OCI-LY3 (cell line): ENCODE measurements at regions not wholly inside any gene's neighbourhood (a gene's known extent, or its start where the extent isn't known, plus 50 kb on each side); places are given as distances from the start of the nearest gene placed in this dataset.

ENCODE experiments used
- H2AFZ ChIP-seq: fragments of 200-600, 300-600 bp; shearing (Covaris generic); 2 replicates; pipeline ENCODE4 v1.6.0; 2014; ENCODE audit warnings: antibody characterized with exemption, low read depth, low read length
- H3K27ac ChIP-seq: fragments of 200-600, 300-600 bp; sonication (generic); 2 replicates; pipeline ENCODE4 v1.5.1; 2014; ENCODE audit warnings: mild to moderate bottlenecking, low read length, moderate library complexity, mixed read lengths
- H3K27me3 ChIP-seq: fragments of 200-600, 300-600 bp; sonication (generic); 2 replicates; pipeline ENCODE4 v1.6.1; 2014; ENCODE audit warnings: low read depth, low read length, mixed read lengths
- H3K36me3 ChIP-seq: fragments of 200-600, 300-600 bp; sonication (generic); replicated peaks from 2 replicates; pipeline ENCODE3; 2014; ENCODE audit warnings: low read depth, low read length, mixed read lengths
- H3K4me1 ChIP-seq: fragments of 300-600, 200-600 bp; sonication (generic); 2 replicates; pipeline ENCODE4 v1.6.1; 2014; ENCODE audit warnings: low read length, mixed read lengths
- H3K4me2 ChIP-seq: fragments of 200-600, 300-600 bp; sonication (generic); 2 replicates; pipeline ENCODE4 v1.6.1; 2014; ENCODE audit warnings: low read length, mixed read lengths
- H3K4me3 ChIP-seq: fragments of 300-600, 200-600 bp; sonication (generic); 2 replicates; pipeline ENCODE4 v1.5.1; 2014; ENCODE audit warnings: antibody characterized with exemption, mild to moderate bottlenecking, low read length, moderate library complexity
- H3K79me2 ChIP-seq: fragments of 300-600, 200-600 bp; shearing (Covaris generic); 2 replicates; pipeline ENCODE4 v1.6.1; 2014; ENCODE audit warnings: mild to moderate bottlenecking, low read length, mixed read lengths
- H3K9ac ChIP-seq: fragments of 300-600, 200-600 bp; shearing (Covaris generic); 2 replicates; pipeline ENCODE4 v1.6.0; 2014; ENCODE audit warnings: mild to moderate bottlenecking, low read length, moderate library complexity
- H3K9me3 ChIP-seq: fragments of 200-600, 300-600 bp; shearing (Covaris generic); 2 replicates; pipeline ENCODE4 v1.6.1; 2014; ENCODE audit warnings: low read length, mixed read lengths; ENCODE audit not compliant: insufficient read depth
- H4K20me1 ChIP-seq: fragments of 200-600, 300-600 bp; sonication (generic); 2 replicates; pipeline ENCODE4 v1.6.1; 2016; ENCODE audit warnings: low read length, mixed read lengths; ENCODE audit not compliant: insufficient read depth
- CTCF ChIP-seq: fragments of 200-600, 300-600 bp; sonication (generic); IDR thresholded peaks from 2 replicates; pipeline ENCODE4 v1.5.1; 2014; ENCODE audit warnings: antibody characterized with exemption, low read length, low read depth
- EZH2phosphoT487 ChIP-seq: fragments of 200-600 bp; shearing (Covaris generic); IDR thresholded peaks from 2 replicates; pipeline ENCODE4 v1.6.1; 2018; ENCODE audit warnings: antibody characterized with exemption, mixed run types, low read depth

- no peak overlapping the region for H3K27ac ChIP-seq
- no peaks in the 10 kb centered on the region for H3K9me3 ChIP-seq
- H3K27me3 ChIP-seq, result no peaks in the 10 kb centered on the region
- no peak overlapping the region for H3K4me3 ChIP-seq
- no peak overlapping the region for H2AFZ ChIP-seq
- H3K4me1 ChIP-seq, result no peaks in the 10 kb centered on the region
- no peak overlapping the region for H3K4me2 ChIP-seq
- H3K79me2 ChIP-seq, result no peaks in the 10 kb centered on the region
- H3K36me3 ChIP-seq, result no peaks in the 10 kb centered on the region
- no peak overlapping the region for H3K9ac ChIP-seq
- H4K20me1 ChIP-seq, result no peaks in the 10 kb centered on the region
- TF ChIP-seq EZH2phosphoT487 (no peak), CTCF (no peak)
These were observed 1115.0 kb downstream of the CDH18 start for GRCh38 chr5:18872978-18873377.

- no peaks in the 10 kb centered on the region; the same call in 1 of the 2 replicates for H3K4me1 ChIP-seq
- H3K79me2 ChIP-seq, result no peaks in the 10 kb centered on the region
- H3K4me2 ChIP-seq, result no peak overlapping the region
- H3K9me3 ChIP-seq, result no peaks in the 10 kb centered on the region
- H3K27me3 ChIP-seq, result no peaks in the 10 kb centered on the region
- no peak overlapping the region for H3K4me3 ChIP-seq
- H3K9ac ChIP-seq, result no peak overlapping the region
- H3K27ac ChIP-seq, result no peak overlapping the region
- H2AFZ ChIP-seq, result no peak overlapping the region
- H4K20me1 ChIP-seq, result no peaks in the 10 kb centered on the region
- TF ChIP-seq CTCF (no peak), EZH2phosphoT487 (no peak)
- no peaks in the 10 kb centered on the region for H3K36me3 ChIP-seq
These were observed 1111.4 kb downstream of the CDH18 start for GRCh38 chr5:18876565-18876964.

- no peaks in the 10 kb centered on the region for H3K36me3 ChIP-seq
- H3K4me1 ChIP-seq, result peaks cover 8% of the 10 kb centered on the region
- no peaks in the 10 kb centered on the region for H3K79me2 ChIP-seq
- no peaks in the 10 kb centered on the region for H3K27me3 ChIP-seq
- no peaks in the 10 kb centered on the region for H4K20me1 ChIP-seq
- no peak overlapping the region for H3K4me3 ChIP-seq
- TF ChIP-seq EZH2phosphoT487, result no peak
- no peak for TF ChIP-seq CTCF
- H3K4me2 ChIP-seq, result no peak overlapping the region
- no peak overlapping the region for H3K27ac ChIP-seq
- no peaks in the 10 kb centered on the region for H3K9me3 ChIP-seq
- no peak overlapping the region for H3K9ac ChIP-seq
- H2AFZ ChIP-seq, result no peak overlapping the region
These were observed 1106.4 kb downstream of the CDH18 start for GRCh38 chr5:18881615-18882014.

- Histone ChIP-seq H3K9me3 (no peaks in the 10 kb centered on the region), H3K4me3 (no peak overlapping the region), H3K27me3 (no peaks in the 10 kb centered on the region), H3K79me2 (no peaks in the 10 kb centered on the region), H4K20me1 (no peaks in the 10 kb centered on the region), H3K36me3 (no peaks in the 10 kb centered on the region), H3K27ac (no peak overlapping the region), H3K4me2 (no peak overlapping the region), H3K9ac (no peak overlapping the region), H2AFZ (no peak overlapping the region), H3K4me1 (peaks cover 8% of the 10 kb centered on the region)
- TF ChIP-seq EZH2phosphoT487, result no peak
These were observed 1105.8 kb downstream of the CDH18 start for GRCh38 chr5:18882154-18882553.

- Histone ChIP-seq H3K27me3 (no peaks in the 10 kb centered on the region), H3K36me3 (no peaks in the 10 kb centered on the region), H3K27ac (no peak overlapping the region), H3K9ac (no peak overlapping the region), H3K4me3 (no peak overlapping the region), H3K9me3 (no peaks in the 10 kb centered on the region), H3K79me2 (no peaks in the 10 kb centered on the region), H2AFZ (no peak overlapping the region), H3K4me1 (no peaks in the 10 kb centered on the region), H4K20me1 (no peaks in the 10 kb centered on the region), H3K4me2 (no peak overlapping the region)
- no peak for TF ChIP-seq EZH2phosphoT487
- no peak for TF ChIP-seq CTCF
These were observed 1099.2 kb downstream of the CDH18 start for GRCh38 chr5:18888821-18889220.
